Transverse colon (tissue), 4 donors: ENCODE measurements at regions not wholly inside any gene's neighbourhood (a gene's known extent, or its start where the extent isn't known, plus 50 kb on each side); places are given as distances from the start of the nearest gene placed in this dataset.
"Not testable (repeated sequence)": the region's sequence is repeated elsewhere in the genome, so short reads cannot be mapped to it uniquely, and the experiment has no call there.

ENCODE experiments used
- CTCF ChIP-seq, 5 experiments: fragments of 200-600 bp in 3 of 5; fragments of 450-650 bp in 2 of 5; sonication (generic) in 3 of 5; IDR thresholded peaks; 1 replicate in 2 of 5; 2 replicates in 3 of 5; pipeline ENCODE4 v1.5.1; 2016 to 2017; ENCODE audit warnings: antibody characterized with exemption in 5 of 5, inconsistent platforms in 3 of 5, mild to moderate bottlenecking in 2 of 5, moderate library complexity in 1 of 5
- POLR2AphosphoS5 ChIP-seq, 3 donors: sonication (generic); formaldehyde crosslinking; IDR thresholded peaks; one replicate each; pipeline ENCODE4 v1.6.1; 2016; ENCODE audit warnings: antibody characterized with exemption in 3 of 3

- TF ChIP-seq POLR2AphosphoS5, CTCF (IDR thresholded peaks at IDR 0.05): not testable (repeated sequence)
Measured at GRCh38 chr3:30323649-30324048, 282.8 kb upstream of the TGFBR2 start.
